Peyer's patch (tissue), 4 donors: ENCODE measurements at regions not wholly inside any gene's neighbourhood (a gene's known extent, or its start where the extent isn't known, plus 50 kb on each side); places are given as distances from the start of the nearest gene placed in this dataset.

Source experiments
- POLR2A ChIP-seq, 2 donors: fragments of 450-650 bp; IDR thresholded peaks; one replicate each; pipeline ENCODE4 v1.5.1; 2017; ENCODE audit warnings: antibody characterized with exemption in 2 of 2, mild to moderate bottlenecking in 2 of 2, moderate library complexity in 2 of 2
- TF ChIP-seq, protein P1 (sequence below), 6 experiments: fragments of 450-650 bp in 4 of 6; fragments of 200-600 bp in 2 of 6; sonication (generic) in 1 of 6; IDR thresholded peaks; one replicate each; pipeline ENCODE4 v1.5.1; 2017 to 2019; ENCODE audit warnings: antibody characterized with exemption in 6 of 6, mild to moderate bottlenecking in 3 of 6, moderate library complexity in 1 of 6

DNA sequence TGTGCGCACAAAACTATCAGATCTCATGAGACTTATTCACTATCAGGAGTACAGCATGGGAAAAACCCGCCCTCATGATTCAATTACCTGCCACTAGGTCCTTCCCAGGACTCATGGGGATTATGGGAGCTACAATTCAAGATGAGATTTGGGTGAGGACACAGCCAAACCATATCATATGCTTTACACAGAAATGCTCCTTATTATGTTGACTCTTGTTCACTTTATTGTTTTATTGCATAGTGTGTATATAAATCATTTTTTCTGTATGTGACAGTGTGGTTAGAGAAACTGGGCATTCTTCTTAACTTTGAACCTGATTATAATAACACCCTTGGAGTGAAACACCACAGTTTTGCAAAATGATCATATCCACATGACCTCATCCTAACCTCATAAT is 212.8 kb upstream of the TNRC6C start:
- no peak for TF ChIP-seq POLR2A (IDR thresholded peaks at IDR 0.05)
- TF ChIP-seq, protein P1, sequence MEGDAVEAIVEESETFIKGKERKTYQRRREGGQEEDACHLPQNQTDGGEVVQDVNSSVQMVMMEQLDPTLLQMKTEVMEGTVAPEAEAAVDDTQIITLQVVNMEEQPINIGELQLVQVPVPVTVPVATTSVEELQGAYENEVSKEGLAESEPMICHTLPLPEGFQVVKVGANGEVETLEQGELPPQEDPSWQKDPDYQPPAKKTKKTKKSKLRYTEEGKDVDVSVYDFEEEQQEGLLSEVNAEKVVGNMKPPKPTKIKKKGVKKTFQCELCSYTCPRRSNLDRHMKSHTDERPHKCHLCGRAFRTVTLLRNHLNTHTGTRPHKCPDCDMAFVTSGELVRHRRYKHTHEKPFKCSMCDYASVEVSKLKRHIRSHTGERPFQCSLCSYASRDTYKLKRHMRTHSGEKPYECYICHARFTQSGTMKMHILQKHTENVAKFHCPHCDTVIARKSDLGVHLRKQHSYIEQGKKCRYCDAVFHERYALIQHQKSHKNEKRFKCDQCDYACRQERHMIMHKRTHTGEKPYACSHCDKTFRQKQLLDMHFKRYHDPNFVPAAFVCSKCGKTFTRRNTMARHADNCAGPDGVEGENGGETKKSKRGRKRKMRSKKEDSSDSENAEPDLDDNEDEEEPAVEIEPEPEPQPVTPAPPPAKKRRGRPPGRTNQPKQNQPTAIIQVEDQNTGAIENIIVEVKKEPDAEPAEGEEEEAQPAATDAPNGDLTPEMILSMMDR (IDR thresholded peaks at IDR 0.05), result no peak
